Lower leg skin (tissue), 3 donors: ENCODE measurements at regions not wholly inside any gene's neighbourhood (a gene's known extent, or its start where the extent isn't known, plus 50 kb on each side); places are given as distances from the start of the nearest gene placed in this dataset.

Experiments used
- POLR2A ChIP-seq, 2 donors: fragments of 450-650 bp; IDR thresholded peaks; one replicate each; pipeline ENCODE4 v1.6.1; 2016 to 2017; ENCODE audit warnings: antibody characterized with exemption in 2 of 2, mild to moderate bottlenecking in 1 of 2, moderate library complexity in 1 of 2
- TF ChIP-seq, protein P1 (sequence below), 3 donors: fragments of 450-650 bp; IDR thresholded peaks; one replicate each; pipeline ENCODE4 v1.5.1; 2016; ENCODE audit warnings: antibody characterized with exemption in 3 of 3, mild to moderate bottlenecking in 3 of 3, moderate library complexity in 2 of 3

DNA sequence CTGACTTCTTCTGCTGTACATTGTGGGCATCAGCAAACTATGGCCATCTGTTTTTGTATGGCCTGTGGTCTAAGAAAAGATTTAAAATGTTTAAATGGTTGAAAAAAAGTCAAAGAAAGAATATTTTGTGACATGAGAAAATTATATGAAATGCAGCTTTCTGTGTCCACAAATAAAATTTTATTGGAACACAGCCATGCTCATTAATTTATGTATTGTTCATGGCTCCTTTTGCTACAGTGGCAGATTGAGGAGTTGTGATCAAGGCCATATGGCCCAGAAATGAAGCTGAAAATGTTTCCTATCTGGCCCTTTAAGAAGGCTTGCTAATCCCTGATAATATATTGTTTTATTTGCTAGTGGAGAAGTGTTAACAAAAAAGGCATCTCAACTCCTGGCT is 162.0 kb downstream of the SLC4A3 start:
- TF ChIP-seq POLR2A (IDR thresholded peaks at IDR 0.05) = no peak
- TF ChIP-seq, protein P1, sequence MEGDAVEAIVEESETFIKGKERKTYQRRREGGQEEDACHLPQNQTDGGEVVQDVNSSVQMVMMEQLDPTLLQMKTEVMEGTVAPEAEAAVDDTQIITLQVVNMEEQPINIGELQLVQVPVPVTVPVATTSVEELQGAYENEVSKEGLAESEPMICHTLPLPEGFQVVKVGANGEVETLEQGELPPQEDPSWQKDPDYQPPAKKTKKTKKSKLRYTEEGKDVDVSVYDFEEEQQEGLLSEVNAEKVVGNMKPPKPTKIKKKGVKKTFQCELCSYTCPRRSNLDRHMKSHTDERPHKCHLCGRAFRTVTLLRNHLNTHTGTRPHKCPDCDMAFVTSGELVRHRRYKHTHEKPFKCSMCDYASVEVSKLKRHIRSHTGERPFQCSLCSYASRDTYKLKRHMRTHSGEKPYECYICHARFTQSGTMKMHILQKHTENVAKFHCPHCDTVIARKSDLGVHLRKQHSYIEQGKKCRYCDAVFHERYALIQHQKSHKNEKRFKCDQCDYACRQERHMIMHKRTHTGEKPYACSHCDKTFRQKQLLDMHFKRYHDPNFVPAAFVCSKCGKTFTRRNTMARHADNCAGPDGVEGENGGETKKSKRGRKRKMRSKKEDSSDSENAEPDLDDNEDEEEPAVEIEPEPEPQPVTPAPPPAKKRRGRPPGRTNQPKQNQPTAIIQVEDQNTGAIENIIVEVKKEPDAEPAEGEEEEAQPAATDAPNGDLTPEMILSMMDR (IDR thresholded peaks at IDR 0.05) = no peak
